Spleen (tissue), 11 donors: ENCODE measurements at regions not wholly inside any gene's neighbourhood (a gene's known extent, or its start where the extent isn't known, plus 50 kb on each side); places are given as distances from the start of the nearest gene placed in this dataset.

ENCODE experiments used
- DNase-seq: peaks from one replicate; pipeline ENCODE4 v3.0.0-alpha.2; 2020
- H3K27ac ChIP-seq, 8 donors: fragments of 200-600 bp; sonication (generic) in 7 of 8; 1 replicate in 4 of 8; 2 replicates in 4 of 8; pipeline versions ENCODE4 v1.5.0 to v1.8.0; 2016 to 2021; ENCODE audit warnings: inconsistent platforms in 4 of 8, mild to moderate bottlenecking in 4 of 8, moderate library complexity in 1 of 8
- H3K27me3 ChIP-seq, 7 donors: fragments of 200-600 bp; sonication (generic) in 6 of 7; replicated peaks in 1 of 7; 1 replicate in 4 of 7; 2 replicates in 3 of 7; pipeline versions ENCODE4 v1.5.0 to v1.8.0; 2016 to 2021; ENCODE audit warnings: inconsistent platforms in 3 of 7, mild to moderate bottlenecking in 1 of 7
- H3K36me3 ChIP-seq, 6 donors: fragments of 200-600 bp; sonication (generic) in 5 of 6; 1 replicate in 4 of 6; 2 replicates in 2 of 6; pipeline versions ENCODE4 v1.5.0 to v1.8.0; 2016 to 2021; ENCODE audit warnings: inconsistent platforms in 2 of 6
- H3K4me1 ChIP-seq, 6 donors: fragments of 200-600 bp; sonication (generic) in 5 of 6; 1 replicate in 3 of 6; 2 replicates in 3 of 6; pipeline versions ENCODE4 v1.5.0 to v1.8.0; 2016 to 2021; ENCODE audit warnings: inconsistent platforms in 3 of 6
- H3K4me3 ChIP-seq, 8 donors: fragments of 200-600 bp; sonication (generic) in 7 of 8; 1 replicate in 4 of 8; 2 replicates in 4 of 8; pipeline versions ENCODE4 v1.5.0 to v1.8.0; 2016 to 2021; ENCODE audit warnings: inconsistent platforms in 4 of 8, mild to moderate bottlenecking in 4 of 8, moderate library complexity in 2 of 8
- H3K9me3 ChIP-seq, 8 donors: fragments of 200-600 bp; sonication (generic) in 7 of 8; 1 replicate in 4 of 8; 2 replicates in 4 of 8; pipeline versions ENCODE4 v1.5.0 to v1.8.0; 2016 to 2021; ENCODE audit warnings: inconsistent platforms in 4 of 8
- CTCF ChIP-seq, 11 experiments: fragments of 200-600 bp in 7 of 11; fragments of 450-650 bp in 4 of 11; sonication (generic) in 4 of 11; IDR thresholded peaks in 8 of 11; conservative IDR thresholded peaks in 3 of 11; 1 replicate in 7 of 11; 2 replicates in 4 of 11; pipeline versions ENCODE4 v1.4.0 to v1.8.0; 2016 to 2021; ENCODE audit warnings: antibody characterized with exemption in 11 of 11, inconsistent platforms in 4 of 11, mild to moderate bottlenecking in 1 of 11
- POLR2A ChIP-seq, 3 donors: fragments of 450-650 bp; IDR thresholded peaks; one replicate each; pipeline ENCODE4 v1.5.1; 2017; ENCODE audit warnings: antibody characterized with exemption in 3 of 3, mild to moderate bottlenecking in 1 of 3
- POLR2AphosphoS5 ChIP-seq, 3 donors: sonication (generic); formaldehyde crosslinking; IDR thresholded peaks; one replicate each; pipeline ENCODE4 v1.5.1; 2017; ENCODE audit warnings: antibody characterized with exemption in 3 of 3
- WGBS, 5 donors: extraction: QIAGEN DNeasy Blood & Tissue Kit in 3 of 5; methylation state at CpG; one replicate each; pipeline versions ENCODE4 v1.1.5 to v1.1.7; 2013 to 2018; 5-methylcytosine and 5-hydroxymethylcytosine counted together
- intact Hi-C: fragments of 100-400 bp; cut with DNase I; formaldehyde crosslinking; loops from one replicate; pipeline ENCODE4 v1.15.0; 2023; ENCODE audit warnings: low total_unique reads
- donor health status: healthy with polysubstance abuse.
- donor health status: DM: no; HTN: no; CAD: no; lungs with moderate emphysema.
- donor health status: DM: no; HTN: no; CAD: no.
- donor health status: Bipolar disorder and iron deficiency.
- donor health status: healthy.
- donor health status: DM: no; HTN: no; CAD: no.
- donor health status: DM: yes; HTN: yes; CAD: no.

- TF ChIP-seq POLR2AphosphoS5 (IDR thresholded peaks at IDR 0.05) (no peak), POLR2A (IDR thresholded peaks at IDR 0.05) (no peak), CTCF (IDR thresholded peaks at IDR 0.05 in 8 of 11, conservative IDR thresholded peaks at IDR 0.05 in 3 of 11) (no peak)
- H3K27me3 ChIP-seq, result peaks cover 0 to 88% (median 0%) of the 10 kb centered on the region in 7 donors
- no peaks in the 10 kb centered on the region for H3K9me3 ChIP-seq
- no peak overlapping the region for H3K4me3 ChIP-seq
- H3K36me3 ChIP-seq, result no peaks in the 10 kb centered on the region
- peaks cover 0 to 11% (median 0%) of the 10 kb centered on the region in 6 donors for H3K4me1 ChIP-seq
- H3K27ac ChIP-seq, result no peak overlapping the region
- no peak for DNase-seq
- intact Hi-C loops, result no loop called here
- 70 to 81% (median 77%) methylated on average over 3 of the region's 3 CpGs for WGBS, 5 donors
Observed at GRCh38 chr6:148208298-148208697, 134.3 kb upstream of the SASH1 start.

- WGBS, 5 donors, result 86 to 91% (median 90%) methylated on average over 11 of the region's 11 CpGs
- H3K27me3 ChIP-seq, result peaks cover 0 to 68% (median 0%) of the 10 kb centered on the region in 7 donors
- no peak overlapping the region for H3K27ac ChIP-seq
- intact Hi-C loops, result no loop called here
- no peaks in the 10 kb centered on the region for H3K4me1 ChIP-seq
- no peaks in the 10 kb centered on the region for H3K36me3 ChIP-seq
- no peak overlapping the region for H3K4me3 ChIP-seq
- H3K9me3 ChIP-seq, result no peaks in the 10 kb centered on the region
- no peak for TF ChIP-seq POLR2A (IDR thresholded peaks at IDR 0.05)
- no peak for DNase-seq
Observed at GRCh38 chr6:148211777-148212324, 130.8 kb upstream of the SASH1 start.

- Histone ChIP-seq H3K36me3 (no peaks in the 10 kb centered on the region), H3K4me1 (no peaks in the 10 kb centered on the region), H3K27me3 (peaks cover 0 to 68% (median 0%) of the 10 kb centered on the region in 7 donors), H3K27ac (no peak overlapping the region), H3K9me3 (no peaks in the 10 kb centered on the region), H3K4me3 (no peak overlapping the region)
- 77 to 86% (median 82%) methylated on average over 3 of the region's 3 CpGs for whole genome bisulfite sequencing, 5 donors
- DNase-seq, result no peak
- TF ChIP-seq CTCF (IDR thresholded peaks at IDR 0.05 in 8 of 11, conservative IDR thresholded peaks at IDR 0.05 in 3 of 11), result no peak
- no peak for TF ChIP-seq POLR2A (IDR thresholded peaks at IDR 0.05)
- TF ChIP-seq POLR2AphosphoS5 (IDR thresholded peaks at IDR 0.05), result no peak
- intact Hi-C loops, result no loop called here
Observed at GRCh38 chr6:148212366-148212765, 130.3 kb upstream of the SASH1 start.

GRCh38 chr6:148213366-148213765 lies 129.3 kb upstream of the SASH1 start:
- Histone ChIP-seq H3K36me3 (no peaks in the 10 kb centered on the region), H3K9me3 (no peaks in the 10 kb centered on the region), H3K27me3 (peaks cover 0 to 59% (median 0%) of the 10 kb centered on the region in 7 donors), H3K4me3 (no peak overlapping the region), H3K4me1 (peaks cover 0 to 2% (median 0%) of the 10 kb centered on the region in 6 donors), H3K27ac (no peak overlapping the region)
- TF ChIP-seq POLR2A (IDR thresholded peaks at IDR 0.05) (no peak), CTCF (IDR thresholded peaks at IDR 0.05 in 8 of 11, conservative IDR thresholded peaks at IDR 0.05 in 3 of 11) (no peak), POLR2AphosphoS5 (IDR thresholded peaks at IDR 0.05) (no peak)
- 74 to 88% (median 86%) methylated on average over 3 of the region's 3 CpGs for WGBS, 5 donors
- intact Hi-C loops, result no loop called here
- DNase-seq, result no peak
